ENCODE measurements at regions not wholly inside any gene's neighbourhood (a gene's known extent, or its start where the extent isn't known, plus 50 kb on each side); places are given as distances from the start of the nearest gene placed in this dataset.

DNA sequence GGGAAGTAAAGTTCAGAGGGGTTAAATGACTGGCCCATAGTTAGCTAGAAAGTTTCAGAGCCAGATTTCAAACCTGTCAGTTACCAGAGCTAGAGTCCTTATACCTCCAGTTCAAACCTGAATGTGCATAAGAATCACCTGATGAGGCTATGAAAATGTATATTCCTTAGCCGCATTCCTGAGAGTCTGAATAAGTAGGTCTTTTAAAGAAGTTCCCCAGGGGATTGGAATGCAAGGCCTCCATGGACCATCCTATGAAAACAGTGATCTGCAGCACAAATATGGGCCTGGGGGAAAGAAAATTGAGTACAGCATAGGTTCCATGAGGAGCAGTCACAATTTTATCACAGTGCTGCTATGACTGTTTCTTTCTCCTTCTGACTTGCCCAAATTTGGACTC lies 263.9 kb upstream of the CXorf66 start:
- TF ChIP-seq, protein P1, sequence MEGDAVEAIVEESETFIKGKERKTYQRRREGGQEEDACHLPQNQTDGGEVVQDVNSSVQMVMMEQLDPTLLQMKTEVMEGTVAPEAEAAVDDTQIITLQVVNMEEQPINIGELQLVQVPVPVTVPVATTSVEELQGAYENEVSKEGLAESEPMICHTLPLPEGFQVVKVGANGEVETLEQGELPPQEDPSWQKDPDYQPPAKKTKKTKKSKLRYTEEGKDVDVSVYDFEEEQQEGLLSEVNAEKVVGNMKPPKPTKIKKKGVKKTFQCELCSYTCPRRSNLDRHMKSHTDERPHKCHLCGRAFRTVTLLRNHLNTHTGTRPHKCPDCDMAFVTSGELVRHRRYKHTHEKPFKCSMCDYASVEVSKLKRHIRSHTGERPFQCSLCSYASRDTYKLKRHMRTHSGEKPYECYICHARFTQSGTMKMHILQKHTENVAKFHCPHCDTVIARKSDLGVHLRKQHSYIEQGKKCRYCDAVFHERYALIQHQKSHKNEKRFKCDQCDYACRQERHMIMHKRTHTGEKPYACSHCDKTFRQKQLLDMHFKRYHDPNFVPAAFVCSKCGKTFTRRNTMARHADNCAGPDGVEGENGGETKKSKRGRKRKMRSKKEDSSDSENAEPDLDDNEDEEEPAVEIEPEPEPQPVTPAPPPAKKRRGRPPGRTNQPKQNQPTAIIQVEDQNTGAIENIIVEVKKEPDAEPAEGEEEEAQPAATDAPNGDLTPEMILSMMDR (IDR thresholded peaks at IDR 0.05), result no peak
- no peak for TF ChIP-seq EP300 (IDR thresholded peaks at IDR 0.05; ENCODE audit: low read depth)

Measured in transverse colon (tissue), 3 donors.